Ishikawa (cell line): ENCODE measurements at regions not wholly inside any gene's neighbourhood (a gene's known extent, or its start where the extent isn't known, plus 50 kb on each side); places are given as distances from the start of the nearest gene placed in this dataset.

Source experiments
- CEBPB ChIP-seq: IDR thresholded peaks from 2 replicates; pipeline ENCODE4 v1.6.1; 2012
- CREB1 ChIP-seq: IDR thresholded peaks from 2 replicates; pipeline ENCODE4 v1.6.1; 2012; ENCODE audit warnings: low read depth
- EGR1 ChIP-seq: IDR thresholded peaks from 2 replicates; pipeline ENCODE4 v1.6.1; 2012
- EP300 ChIP-seq: IDR thresholded peaks from 2 replicates; pipeline ENCODE4 v1.6.1; 2012; ENCODE audit warnings: borderline replicate concordance
- FOXM1 ChIP-seq: IDR thresholded peaks from 2 replicates; pipeline ENCODE4 v1.6.1; 2012; ENCODE audit warnings: low read depth, borderline replicate concordance
- NFIC ChIP-seq: IDR thresholded peaks from 2 replicates; pipeline ENCODE4 v1.6.1; 2012
- RAD21 ChIP-seq: IDR thresholded peaks from 2 replicates; pipeline ENCODE4 v1.6.1; 2012; ENCODE audit warnings: low read depth
- TAF1 ChIP-seq: IDR thresholded peaks from 2 replicates; pipeline ENCODE4 v1.6.1; 2012; ENCODE audit warnings: low read depth, mild to moderate bottlenecking
- TCF12 ChIP-seq: IDR thresholded peaks from 2 replicates; pipeline ENCODE4 v1.6.1; 2012; ENCODE audit warnings: low read depth
- TEAD4 ChIP-seq: IDR thresholded peaks from 2 replicates; pipeline ENCODE4 v1.6.1; 2012
- USF1 ChIP-seq: IDR thresholded peaks from 2 replicates; pipeline ENCODE4 v1.6.1; 2012
- YY1 ChIP-seq: IDR thresholded peaks from 2 replicates; pipeline ENCODE4 v1.6.1; 2012; ENCODE audit warnings: low read depth
- ZBTB7A ChIP-seq: IDR thresholded peaks from 2 replicates; pipeline ENCODE4 v1.6.1; 2012; ENCODE audit warnings: low read depth
- TF ChIP-seq, protein P1 (sequence below): IDR thresholded peaks from 2 replicates; pipeline ENCODE4 v1.6.1; 2012; ENCODE audit warnings: low read depth, mild to moderate bottlenecking
- TF ChIP-seq, protein P2 (sequence below): IDR thresholded peaks from 2 replicates; pipeline ENCODE4 v1.6.1; 2012

DNA sequence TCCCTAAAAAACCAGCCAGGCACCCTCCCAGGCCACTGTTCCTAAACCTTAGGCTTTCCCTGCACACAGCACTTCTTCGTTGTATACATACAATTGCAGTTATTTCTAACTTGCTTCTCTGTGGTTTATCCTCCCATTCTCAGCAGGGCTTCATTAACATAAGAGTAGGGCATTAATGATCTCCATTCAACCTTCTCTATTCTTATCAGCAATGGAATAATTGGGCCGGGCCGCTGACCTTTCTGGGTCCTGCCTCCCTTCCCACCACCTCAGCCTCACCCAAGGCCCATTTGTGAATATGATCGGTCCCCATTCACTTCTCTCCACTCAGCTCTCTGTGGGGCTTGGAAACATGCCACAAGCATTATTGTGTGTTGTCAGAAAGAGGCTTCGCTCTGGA lies 184.2 kb downstream of the SUCLA2 start:
- TF ChIP-seq, protein P1, sequence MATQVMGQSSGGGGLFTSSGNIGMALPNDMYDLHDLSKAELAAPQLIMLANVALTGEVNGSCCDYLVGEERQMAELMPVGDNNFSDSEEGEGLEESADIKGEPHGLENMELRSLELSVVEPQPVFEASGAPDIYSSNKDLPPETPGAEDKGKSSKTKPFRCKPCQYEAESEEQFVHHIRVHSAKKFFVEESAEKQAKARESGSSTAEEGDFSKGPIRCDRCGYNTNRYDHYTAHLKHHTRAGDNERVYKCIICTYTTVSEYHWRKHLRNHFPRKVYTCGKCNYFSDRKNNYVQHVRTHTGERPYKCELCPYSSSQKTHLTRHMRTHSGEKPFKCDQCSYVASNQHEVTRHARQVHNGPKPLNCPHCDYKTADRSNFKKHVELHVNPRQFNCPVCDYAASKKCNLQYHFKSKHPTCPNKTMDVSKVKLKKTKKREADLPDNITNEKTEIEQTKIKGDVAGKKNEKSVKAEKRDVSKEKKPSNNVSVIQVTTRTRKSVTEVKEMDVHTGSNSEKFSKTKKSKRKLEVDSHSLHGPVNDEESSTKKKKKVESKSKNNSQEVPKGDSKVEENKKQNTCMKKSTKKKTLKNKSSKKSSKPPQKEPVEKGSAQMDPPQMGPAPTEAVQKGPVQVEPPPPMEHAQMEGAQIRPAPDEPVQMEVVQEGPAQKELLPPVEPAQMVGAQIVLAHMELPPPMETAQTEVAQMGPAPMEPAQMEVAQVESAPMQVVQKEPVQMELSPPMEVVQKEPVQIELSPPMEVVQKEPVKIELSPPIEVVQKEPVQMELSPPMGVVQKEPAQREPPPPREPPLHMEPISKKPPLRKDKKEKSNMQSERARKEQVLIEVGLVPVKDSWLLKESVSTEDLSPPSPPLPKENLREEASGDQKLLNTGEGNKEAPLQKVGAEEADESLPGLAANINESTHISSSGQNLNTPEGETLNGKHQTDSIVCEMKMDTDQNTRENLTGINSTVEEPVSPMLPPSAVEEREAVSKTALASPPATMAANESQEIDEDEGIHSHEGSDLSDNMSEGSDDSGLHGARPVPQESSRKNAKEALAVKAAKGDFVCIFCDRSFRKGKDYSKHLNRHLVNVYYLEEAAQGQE: no peak
- no peak for TF ChIP-seq TEAD4
- TF ChIP-seq NFIC: no peak
- TF ChIP-seq CREB1: no peak
- no peak for TF ChIP-seq CEBPB
- TF ChIP-seq, protein P2, sequence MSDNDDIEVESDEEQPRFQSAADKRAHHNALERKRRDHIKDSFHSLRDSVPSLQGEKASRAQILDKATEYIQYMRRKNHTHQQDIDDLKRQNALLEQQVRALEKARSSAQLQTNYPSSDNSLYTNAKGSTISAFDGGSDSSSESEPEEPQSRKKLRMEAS: no peak
- no peak for TF ChIP-seq RAD21
- TF ChIP-seq USF1: no peak
- TF ChIP-seq FOXM1: no peak

GRCh38 chr13:47813718-47814117 lies 187.4 kb downstream of the SUCLA2 start:
- TF ChIP-seq YY1 (no peak), EP300 (no peak), CEBPB (no peak), RAD21 (no peak), USF1 (no peak), FOXM1 (no peak), TAF1 (no peak), ZBTB7A (no peak), TCF12 (no peak), CREB1 (no peak), TEAD4 (no peak), NFIC (no peak), EGR1 (no peak)
- TF ChIP-seq, protein P2: no peak
- TF ChIP-seq, protein P1: no peak

GRCh38 chr13:47809411-47809810 lies 191.7 kb downstream of the SUCLA2 start:
- TF ChIP-seq NFIC: no peak
- peak; percentile 72 for TF ChIP-seq TEAD4

- TF ChIP-seq FOXM1 (no peak), TCF12 (no peak), TEAD4 (no peak), CEBPB (no peak), USF1 (no peak)
- TF ChIP-seq, protein P2: no peak
These were observed 197.9 kb downstream of the SUCLA2 start for GRCh38 chr13:47803131-47803530.

GRCh38 chr13:47801555-47801954 lies 199.5 kb downstream of the SUCLA2 start:
- TF ChIP-seq TAF1 (no peak), YY1 (no peak), ZBTB7A (no peak), FOXM1 (no peak), TEAD4 (no peak), CREB1 (no peak)
- TF ChIP-seq, protein P2: no peak

- TF ChIP-seq USF1: no peak
- TF ChIP-seq EGR1: no peak
- TF ChIP-seq, protein P1: no peak
- no peak for TF ChIP-seq TAF1
- no peak for TF ChIP-seq TCF12
- TF ChIP-seq ZBTB7A: no peak
- TF ChIP-seq NFIC: no peak
- TF ChIP-seq RAD21: no peak
- TF ChIP-seq TEAD4: no peak
- TF ChIP-seq, protein P2: no peak
- no peak for TF ChIP-seq YY1
- no peak for TF ChIP-seq CREB1
- TF ChIP-seq CEBPB: no peak
These were observed 200.5 kb downstream of the SUCLA2 start for GRCh38 chr13:47800593-47800992.
